Activated naive CD4-positive, alpha-beta T cell treated with anti-CD3 and anti-CD28 coated beads, Interleukin-2, amount 50 U/mL, for 16 hours (primary cell): ENCODE measurements at regions not wholly inside any gene's neighbourhood (a gene's known extent, or its start where the extent isn't known, plus 50 kb on each side); places are given as distances from the start of the nearest gene placed in this dataset.

Source experiments
- DNase-seq: peaks from one replicate; pipeline ENCODE4 v3.0.0-alpha.2; 2020

DNA sequence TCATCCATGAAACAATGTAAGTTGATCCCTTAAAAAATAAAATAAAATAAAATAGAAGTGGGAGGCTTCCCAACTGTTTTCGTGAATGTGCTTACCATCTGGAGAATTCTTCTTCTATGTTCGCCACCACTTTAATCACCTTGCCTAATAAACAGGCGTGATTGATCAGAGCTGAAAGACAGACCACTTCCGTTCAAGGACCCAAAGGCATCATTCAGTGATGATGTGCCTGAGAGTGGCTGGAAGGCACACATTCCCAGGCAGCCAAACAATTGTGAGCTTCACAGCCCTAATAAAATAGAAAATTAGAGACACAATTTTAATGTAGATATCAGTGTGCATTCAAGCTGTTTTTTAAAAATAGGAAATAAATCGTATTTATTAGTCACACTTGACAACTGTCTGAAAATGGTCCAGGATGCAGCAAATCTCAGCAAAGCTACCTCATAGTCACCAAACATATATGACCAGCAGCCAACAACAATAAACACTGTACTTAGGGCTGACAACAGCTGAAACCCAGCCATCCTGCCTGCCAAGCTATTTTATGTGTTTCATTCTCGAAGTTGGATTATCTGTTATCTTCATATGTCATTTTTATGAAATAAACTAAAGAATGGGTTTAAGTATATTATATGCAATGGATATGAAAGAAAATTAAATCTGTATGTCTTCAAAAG, 163.2 kb upstream of the FAM9B start:
- no peak for DNase-seq

DNA sequence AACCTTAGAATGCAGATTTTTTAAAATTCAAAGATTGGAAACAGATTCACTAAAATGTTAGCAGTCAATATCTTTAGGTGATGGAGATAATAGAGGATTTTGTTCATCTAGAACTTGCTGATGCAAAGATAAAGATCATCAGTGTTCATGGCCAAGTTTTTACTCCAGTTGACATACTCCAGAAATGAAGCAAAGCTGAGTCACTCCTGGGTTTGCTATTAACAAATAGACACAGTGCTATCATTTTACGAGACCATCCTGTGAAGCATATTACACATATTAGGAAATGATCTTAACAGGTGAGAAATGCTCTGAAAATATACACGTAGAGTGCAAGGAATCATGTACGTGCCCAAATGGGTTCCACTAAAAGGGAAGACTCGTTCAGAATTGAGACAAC, 170.6 kb upstream of the FAM9B start:
- DNase-seq: no peak

DNA sequence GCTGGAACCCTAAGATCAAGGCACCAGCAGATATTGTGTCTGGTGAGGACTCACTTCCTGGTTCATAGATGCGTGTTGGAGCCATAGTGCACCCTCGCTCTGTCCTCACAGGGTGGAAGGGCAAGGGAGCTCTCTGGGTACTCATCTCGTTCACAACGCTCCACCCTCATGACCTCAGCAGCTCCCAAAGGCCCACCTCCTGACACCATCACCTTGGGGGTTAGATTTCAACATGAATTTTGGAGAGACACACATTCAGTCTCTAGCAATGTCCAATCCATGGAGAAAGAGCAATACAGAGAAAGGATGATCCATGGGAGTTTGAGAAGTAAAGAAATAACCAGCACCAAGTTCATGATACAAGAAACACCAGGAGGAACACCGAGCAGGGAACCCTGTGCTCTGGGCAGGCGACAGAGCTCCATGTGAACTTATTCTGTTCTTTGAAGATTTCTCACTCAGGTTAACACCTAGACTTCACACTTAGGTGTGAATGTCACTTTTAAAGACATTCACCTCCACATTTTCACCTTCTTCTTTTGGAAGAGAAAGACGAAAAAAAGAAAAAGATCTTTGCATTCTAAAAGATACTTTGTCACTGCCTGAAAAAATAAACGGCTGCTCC, 171.8 kb upstream of the FAM9B start:
- DNase-seq: no peak

DNA sequence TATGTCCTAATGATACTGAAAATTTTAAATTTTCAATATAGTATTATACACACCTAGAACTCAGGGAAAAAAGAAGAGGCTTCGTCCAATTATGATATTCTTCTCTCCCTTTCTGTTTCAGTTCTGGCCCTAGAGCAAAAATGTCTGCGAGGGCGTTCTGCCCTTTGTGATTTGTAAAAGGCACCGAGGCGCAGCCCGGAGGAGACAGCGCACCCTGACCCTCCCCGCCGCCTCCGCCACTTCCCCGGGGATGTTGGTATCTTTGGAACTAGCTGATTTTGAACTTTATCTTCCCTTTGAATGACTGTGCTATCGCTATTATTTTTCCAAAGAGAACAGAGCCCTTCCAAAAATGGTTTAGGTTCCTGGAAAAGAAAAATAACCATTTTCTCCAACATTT, 173.2 kb upstream of the FAM9B start:
- no peak for DNase-seq

DNA sequence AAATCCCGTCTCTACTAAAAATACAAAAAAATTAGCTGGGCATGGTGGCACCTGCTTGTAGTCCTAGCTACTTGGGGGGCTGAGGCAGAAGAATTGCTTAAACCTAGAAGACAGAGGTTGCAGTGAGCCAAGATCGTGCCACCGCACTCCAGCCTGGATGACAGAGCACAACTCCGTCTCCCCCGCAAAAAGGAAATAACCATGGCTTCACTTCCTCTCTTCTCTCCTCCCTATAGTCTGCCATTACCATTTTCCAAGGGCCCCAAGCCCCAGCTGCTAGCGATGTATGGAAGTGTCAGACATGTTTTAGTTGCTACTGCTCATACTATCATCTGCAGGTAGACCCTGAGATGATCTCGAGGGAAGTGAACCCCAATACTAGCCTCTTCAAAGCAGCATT, 177.3 kb upstream of the FAM9B start:
- DNase-seq: no peak

DNA sequence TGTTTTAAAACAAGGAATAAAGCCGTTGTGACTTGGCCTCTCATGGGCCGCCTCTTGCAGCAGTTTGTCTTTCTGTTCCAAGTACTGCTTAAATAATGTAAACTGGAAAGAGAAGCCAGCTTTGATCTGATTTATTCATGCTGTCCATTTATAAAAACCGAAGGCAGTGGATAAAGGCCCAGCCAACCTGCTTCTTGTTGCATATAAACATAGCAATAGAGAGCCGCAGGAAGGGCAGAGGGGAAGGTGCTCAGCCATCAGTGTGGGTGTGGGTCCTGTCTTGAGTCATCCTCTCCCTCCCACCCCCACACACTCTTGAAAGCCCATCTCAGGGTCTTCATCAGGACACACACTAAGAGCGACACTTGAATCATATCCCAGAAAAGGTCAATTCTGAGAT, 187.9 kb upstream of the FAM9B start:
- DNase-seq: no peak

DNA sequence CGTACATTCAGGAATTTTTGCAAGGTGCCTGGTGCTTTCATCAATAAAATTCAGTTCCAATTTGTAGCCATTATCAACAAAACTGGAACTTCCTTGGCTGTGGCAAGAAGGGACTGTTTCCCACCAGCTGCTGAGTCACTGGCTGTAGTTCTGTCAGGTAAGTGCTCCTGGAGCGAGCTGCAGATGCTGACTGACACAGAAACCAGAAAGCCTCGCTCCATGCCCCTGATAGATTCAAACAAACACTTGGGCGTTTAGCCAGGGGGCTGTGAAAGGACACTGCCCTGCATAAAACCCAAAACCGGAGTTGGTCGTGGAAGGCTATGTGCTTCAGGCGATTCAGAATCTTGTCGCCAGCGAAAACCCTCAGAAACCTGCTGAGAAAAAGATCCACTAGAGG, 188.4 kb upstream of the FAM9B start:
- DNase-seq: no peak

DNA sequence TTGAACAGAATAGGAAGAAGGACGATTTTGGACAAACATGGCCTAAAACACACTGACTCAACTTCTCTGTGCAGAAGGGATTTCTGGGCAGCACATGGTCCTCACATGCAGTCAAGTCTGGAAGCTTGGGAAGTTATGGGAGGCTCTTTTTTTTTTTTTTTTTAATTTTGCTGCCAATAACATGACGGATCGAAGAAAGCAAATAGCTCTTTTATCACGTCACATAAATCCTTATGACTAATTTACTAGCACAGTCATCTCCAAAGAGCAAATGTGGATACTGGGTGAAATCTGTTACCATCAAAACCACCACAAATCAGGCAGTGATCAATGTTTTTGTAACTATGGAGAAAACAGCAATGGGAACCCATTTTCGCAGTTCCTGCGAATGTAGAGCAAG, 193.3 kb upstream of the FAM9B start:
- DNase-seq: no peak

DNA sequence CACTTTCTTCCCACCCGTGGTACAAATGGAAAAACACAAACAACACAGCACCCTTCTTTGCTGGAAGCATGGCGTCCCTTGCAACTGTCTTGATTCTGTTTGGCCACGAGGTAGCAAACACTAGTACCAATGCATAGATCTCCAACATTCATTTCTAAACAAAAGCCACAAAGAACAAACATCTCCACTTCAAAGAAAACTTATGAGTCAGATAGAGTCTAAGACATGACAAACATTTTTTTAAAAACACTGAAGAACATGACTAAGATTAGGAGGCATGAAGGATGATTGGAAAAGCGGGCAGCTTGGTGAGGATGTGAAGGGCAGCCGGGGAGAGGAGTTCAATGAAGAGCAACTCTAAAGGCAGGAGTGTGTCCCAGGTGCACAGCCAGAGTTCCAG, 197.6 kb upstream of the FAM9B start:
- DNase-seq: no peak

DNA sequence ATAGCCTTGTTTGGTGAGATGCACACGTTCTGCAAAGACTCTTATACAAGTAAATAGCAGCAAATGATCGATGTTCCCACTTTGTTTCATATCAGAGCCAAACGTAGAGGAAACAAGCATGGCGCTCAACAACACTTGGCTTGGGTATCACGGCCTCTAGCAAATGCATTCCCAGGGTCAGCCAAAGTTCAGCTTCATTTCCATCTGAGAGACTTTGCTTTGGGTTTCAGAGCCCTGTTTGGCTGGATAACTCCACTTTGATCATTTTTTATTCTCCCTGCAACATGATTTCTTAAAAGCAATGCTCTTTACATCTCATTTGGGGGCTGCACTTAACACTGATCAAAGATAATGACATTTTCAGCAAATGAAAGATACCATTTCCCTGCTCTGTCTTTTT, 199.2 kb upstream of the FAM9B start:
- DNase-seq: no peak

DNA sequence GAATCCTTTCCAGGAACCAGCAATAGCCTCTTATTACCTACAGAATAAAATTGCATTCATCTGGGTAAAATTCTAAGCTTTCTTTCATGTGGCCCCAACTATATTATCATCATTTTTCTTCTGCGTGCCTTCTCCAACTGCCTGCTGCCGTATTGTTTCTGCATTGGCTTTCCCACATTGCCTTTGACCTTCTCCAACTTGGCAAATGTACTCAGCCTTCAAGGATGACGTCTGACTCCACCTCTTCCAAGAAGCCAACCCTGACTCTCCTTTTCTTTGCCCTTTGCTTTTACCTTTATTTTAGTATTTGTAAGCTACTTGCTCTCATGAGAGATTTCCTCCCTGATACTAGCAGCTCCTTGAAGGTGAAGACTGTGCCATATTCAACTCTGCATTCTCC, 200.4 kb upstream of the FAM9B start:
- DNase-seq: no peak

DNA sequence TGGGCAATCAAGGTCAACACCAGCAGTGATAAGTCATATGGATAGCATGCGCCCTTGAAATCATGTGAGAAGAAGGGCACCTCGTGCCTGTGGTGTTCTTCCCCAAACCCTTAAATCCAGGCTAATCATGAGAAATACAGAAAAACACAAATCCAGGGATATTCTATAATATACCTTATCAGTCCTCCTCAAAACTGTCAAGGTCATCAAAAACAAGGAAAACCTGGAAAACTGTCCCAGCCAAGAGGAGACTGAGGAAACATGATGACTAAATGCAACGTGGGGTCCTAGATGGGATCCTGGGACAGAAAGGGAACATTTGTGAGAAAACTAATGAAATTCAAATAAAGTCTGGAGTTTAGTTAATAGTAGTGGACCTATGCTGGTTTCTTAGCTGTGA, 201.8 kb upstream of the FAM9B start:
- no peak for DNase-seq

DNA sequence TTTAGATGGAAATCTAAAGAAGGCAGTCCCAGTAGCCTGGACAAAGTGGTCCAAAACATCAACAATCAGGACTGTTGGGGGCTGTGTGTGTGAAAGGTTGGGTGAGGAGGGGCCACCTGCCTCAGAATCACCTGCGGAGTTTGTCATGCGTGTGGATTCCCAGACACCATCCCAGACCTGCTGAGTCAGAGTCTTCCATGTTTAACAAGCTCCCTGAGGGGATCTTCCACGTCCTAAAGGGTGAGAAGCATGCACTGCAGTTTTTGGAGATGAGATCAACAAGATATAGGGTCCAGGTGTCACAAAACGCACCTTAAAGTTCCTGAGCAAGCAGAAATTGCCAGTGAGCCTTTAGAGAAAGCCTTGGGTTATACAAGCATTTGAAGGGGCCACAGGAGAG, 207.0 kb upstream of the FAM9B start:
- no peak for DNase-seq

DNA sequence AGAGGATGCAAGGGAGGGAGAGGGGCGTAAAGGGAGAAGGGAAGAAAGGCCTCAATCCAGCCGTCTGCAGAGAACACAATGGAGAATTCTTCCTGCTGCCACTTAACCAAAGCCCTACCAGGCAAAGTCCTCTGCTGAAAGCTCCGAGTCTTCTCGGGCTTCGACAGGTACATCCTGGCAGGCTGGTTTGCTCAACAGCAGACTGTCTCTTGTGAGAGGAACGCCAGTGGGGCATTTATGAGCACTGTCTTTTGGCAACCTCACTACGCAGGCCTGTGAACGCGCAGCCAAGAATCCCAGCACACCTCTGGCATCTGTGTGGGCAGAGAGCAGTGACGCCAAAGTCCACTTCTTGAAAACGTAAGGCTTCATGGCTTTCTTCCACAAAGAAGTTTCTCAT, 207.5 kb upstream of the FAM9B start:
- DNase-seq: no peak

DNA sequence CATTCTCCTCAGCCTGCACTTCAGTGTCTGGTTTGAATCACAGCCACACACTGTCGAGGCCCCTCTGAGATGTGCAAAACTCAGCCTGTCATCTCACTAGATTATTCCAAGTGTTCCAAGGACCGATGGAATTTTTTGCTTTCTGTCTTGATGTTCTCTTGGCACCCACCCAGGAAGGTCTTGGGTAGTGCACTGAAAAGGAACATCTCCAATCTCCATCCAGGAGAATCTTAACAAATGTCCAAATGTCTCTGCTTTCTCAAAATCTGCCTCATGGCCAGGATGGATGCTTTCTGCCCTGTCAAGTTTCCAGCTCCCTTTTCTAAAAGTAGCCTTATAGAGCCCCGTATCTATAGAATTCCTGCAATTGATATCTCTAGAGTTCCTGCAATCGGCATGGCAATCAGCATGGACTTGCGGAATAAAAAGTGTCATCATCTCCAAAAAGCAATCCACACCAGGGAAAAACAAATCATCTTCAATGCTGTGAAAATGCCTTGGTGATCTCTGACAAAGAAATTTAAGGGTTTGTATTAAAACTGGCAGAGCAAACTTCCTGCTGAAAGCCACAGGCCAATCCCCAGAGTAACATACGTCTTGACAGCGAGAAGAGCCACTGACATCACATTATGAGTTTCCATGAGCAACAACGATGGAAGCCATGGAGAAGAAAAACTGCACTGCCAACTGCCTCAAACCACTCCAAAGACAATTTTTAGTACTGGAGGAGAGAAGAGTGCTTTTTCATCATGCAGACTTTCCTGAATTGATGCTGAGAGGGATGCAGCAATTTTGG, 215.3 kb upstream of the FAM9B start:
- no peak for DNase-seq

DNA sequence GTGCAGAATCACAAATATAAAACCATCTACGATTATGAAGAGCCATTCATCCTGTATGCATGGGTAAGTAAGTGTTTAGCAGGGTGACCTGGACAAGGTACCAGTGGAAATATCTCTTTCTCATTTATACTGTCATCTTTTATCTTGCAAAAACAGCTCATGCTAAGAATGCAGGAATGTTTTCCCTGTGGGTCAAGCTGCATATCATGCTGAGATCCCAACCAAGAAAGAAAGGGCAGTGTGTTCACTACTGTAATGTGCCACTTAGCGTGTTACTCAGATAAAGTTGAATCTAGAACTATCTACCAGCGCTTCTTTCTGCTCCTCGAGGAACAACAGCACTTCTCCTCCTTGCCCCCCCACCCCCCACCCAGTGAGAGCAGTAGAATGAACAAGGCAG, 212.7 kb upstream of the TBL1X start:
- no peak for DNase-seq

DNA sequence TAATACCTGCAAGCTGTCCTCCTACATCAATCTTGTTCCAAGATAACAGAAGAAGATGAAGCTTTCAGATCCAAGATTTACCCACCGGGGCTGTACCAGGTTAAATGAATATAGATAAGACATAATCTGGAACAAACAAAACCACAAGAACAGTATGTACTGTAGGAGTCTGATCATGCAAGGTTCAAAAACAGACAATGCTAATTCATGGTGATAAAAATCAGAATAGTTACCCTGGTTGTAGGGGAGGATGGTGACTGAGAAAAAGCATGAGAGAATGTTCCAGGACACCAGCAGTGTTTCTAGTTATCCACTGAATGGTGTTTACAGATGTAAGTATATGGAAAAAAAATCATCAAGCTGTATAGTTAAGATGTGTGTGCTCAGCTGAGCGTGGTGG, 211.6 kb upstream of the TBL1X start:
- no peak for DNase-seq

DNA sequence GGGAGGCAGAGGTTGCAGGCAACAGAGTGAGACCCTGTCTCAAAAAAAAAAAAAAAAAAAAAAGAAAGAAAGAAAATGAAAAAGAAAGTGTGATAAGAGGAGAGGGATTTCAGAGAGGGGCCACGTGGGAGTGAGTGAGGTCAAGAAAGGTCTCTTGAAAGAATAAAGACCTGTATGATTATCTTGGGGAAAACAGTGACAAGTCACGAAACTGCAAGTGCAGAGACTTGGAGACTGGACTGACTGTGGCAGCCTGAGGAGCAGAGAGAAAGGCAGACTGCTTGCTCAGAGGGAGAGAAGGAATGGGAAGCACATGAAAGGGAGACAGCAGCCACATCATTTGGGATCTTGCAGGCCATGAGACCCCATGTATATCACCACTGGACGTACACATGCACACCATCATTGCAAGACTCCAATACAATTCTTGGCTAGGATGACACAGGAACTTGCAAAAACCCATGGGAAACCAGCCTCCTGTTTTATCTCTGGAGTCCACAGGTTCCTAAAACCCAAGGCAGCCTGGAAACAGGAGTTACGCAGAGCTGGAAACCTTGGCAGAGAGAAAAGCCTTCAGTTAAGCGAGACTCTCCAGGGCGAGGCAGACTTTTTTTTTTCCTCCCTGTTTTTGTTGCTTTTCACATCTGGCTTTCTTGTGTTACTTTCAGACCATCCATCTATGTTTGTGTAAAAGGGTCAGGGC, 207.0 kb upstream of the TBL1X start:
- no peak for DNase-seq

DNA sequence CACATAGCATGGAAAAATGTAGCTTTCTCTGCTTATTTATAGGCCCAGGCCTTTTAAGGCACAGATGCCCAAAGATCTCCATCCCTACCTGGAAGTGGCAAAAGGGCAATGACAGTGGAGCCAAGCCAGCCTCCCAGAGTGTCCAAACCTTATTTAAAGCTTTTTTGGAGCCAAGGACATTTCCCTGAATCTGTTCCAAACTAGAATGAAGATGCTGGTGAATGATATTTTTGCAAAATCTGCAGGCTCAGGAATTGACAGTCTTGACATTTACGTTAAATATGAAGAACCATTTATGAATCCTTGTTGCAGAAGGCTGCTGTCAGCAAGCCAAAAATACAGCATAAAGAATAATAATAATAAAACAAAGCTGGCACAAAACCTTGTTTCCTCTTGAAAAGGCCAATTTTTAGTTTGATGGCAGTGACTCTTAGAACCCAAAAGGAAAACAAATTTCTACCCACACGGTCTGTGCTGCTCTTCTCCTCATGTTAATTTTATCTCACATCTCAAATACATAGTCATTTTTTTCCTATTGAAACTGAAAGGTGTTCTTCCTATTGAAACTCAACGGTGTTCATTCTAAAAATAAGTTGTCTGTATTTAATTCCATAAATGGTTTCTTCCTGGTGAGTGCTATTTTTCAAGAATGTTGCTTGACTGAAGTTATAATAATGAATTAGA, 206.3 kb upstream of the TBL1X start:
- DNase-seq: no peak

DNA sequence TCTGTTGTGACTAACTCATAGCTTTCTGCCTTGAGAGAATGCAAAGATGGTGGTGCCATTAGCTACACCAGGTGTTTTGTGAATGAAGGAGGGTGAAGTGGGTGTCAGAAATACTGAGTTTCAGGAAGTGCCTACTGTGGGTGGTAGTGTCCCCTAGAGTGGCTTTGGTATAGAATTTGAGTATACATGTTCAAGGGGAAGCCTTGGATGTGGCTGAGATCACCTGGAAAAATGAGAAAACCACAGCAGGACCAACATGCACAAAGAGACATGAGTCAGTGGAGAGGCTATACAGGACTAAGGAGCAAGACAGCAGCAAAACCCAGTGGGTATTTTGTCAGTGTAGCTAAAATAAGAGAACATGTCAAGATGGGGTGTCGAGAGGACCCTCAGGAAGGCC, 204.3 kb upstream of the TBL1X start:
- DNase-seq: no peak

DNA sequence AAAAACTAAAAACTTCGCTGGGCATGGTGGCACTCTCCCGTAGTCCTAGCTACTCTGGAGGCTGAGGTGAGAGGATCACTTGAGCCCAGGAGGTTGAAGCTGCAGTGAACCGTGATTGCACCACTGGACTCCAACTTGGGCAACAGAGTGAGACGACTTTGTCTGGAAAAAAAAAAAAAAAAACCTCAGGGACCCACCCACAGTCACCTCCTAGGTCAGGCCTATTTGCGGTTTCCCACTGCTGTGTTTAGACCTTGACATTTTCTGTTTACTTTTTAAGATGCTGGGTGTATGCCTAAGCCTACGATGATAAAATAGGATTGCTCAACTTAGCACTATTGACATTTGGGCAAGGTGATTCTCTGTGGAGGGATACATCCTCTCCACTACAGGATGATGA, 197.4 kb upstream of the TBL1X start:
- DNase-seq: no peak

DNA sequence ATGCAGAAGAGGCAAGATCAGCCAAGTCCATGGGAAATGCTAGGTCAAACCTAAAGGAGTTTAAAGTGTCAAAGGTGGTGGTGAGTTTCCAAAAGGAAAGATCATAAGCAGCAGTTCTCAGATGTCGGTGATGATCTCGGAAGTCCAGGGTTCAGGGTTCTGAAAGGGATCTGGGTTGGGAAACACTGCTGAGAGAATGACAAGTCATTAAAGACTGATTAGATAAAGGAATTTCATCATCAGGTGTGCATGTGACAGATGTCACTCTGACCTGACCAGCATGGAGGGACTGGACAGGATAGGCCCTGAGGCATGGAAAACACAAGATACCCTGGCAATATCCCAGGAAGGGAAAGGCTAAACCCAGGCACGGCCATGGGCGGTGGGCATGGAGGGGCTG, 195.7 kb upstream of the TBL1X start:
- no peak for DNase-seq
